ENCODE measurements at regions not wholly inside any gene's neighbourhood (a gene's known extent, or its start where the extent isn't known, plus 50 kb on each side); places are given as distances from the start of the nearest gene placed in this dataset.

GRCh38 chr20:60422848-60423247 is 464.6 kb downstream of the CDH26 start:
- no peak for DNase-seq (ENCODE audit: low spot score)

- no peak for DNase-seq (ENCODE audit: low spot score)
Observed at GRCh38 chr20:60424267-60424902, 466.2 kb downstream of the CDH26 start.

GRCh38 chr20:60427516-60427915 is 469.3 kb downstream of the CDH26 start:
- DNase-seq (ENCODE audit: low spot score): no peak

- no peak for DNase-seq (ENCODE audit: low spot score)
Observed at GRCh38 chr20:60428651-60429050, 470.4 kb downstream of the CDH26 start.

- DNase-seq (ENCODE audit: low spot score): no peak
Observed at GRCh38 chr20:60430516-60431001, 472.3 kb downstream of the CDH26 start.

GRCh38 chr20:60431349-60431748 is 473.1 kb downstream of the CDH26 start:
- DNase-seq (ENCODE audit: low spot score): no peak

GRCh38 chr20:60437418-60437817 is 479.2 kb downstream of the CDH26 start:
- DNase-seq (ENCODE audit: low spot score): no peak

- no peak for DNase-seq (ENCODE audit: low spot score)
Observed at GRCh38 chr20:60446267-60447111, 488.3 kb downstream of the CDH26 start.

GRCh38 chr20:60447703-60448102 is 489.5 kb downstream of the CDH26 start:
- DNase-seq (ENCODE audit: low spot score): no peak

- no peak for DNase-seq (ENCODE audit: low spot score)
Observed at GRCh38 chr20:60453388-60454246, 495.4 kb downstream of the CDH26 start.

- DNase-seq (ENCODE audit: low spot score): no peak
Observed at GRCh38 chr20:60454491-60454890, 496.3 kb downstream of the CDH26 start.

GRCh38 chr20:60455272-60455671 is 497.0 kb downstream of the CDH26 start:
- DNase-seq (ENCODE audit: low spot score): no peak

GRCh38 chr20:60459212-60459611 is 501.0 kb downstream of the CDH26 start:
- DNase-seq (ENCODE audit: low spot score): no peak

GRCh38 chr20:60461993-60462392 is 503.8 kb downstream of the CDH26 start:
- no peak for DNase-seq (ENCODE audit: low spot score)

- DNase-seq (ENCODE audit: low spot score): no peak
Observed at GRCh38 chr20:60463798-60464197, 505.6 kb downstream of the CDH26 start.

GRCh38 chr20:60465439-60465838 is 507.2 kb downstream of the CDH26 start:
- no peak for DNase-seq (ENCODE audit: low spot score)

GRCh38 chr20:60465993-60466686 is 507.9 kb downstream of the CDH26 start:
- DNase-seq (ENCODE audit: low spot score): no peak

- DNase-seq (ENCODE audit: low spot score): no peak
Observed at GRCh38 chr20:60466687-60467022, 508.4 kb downstream of the CDH26 start.

- DNase-seq (ENCODE audit: low spot score): no peak
Observed at GRCh38 chr20:60467078-60467477, 508.9 kb downstream of the CDH26 start.

- no peak for DNase-seq (ENCODE audit: low spot score)
Observed at GRCh38 chr20:60467771-60468170, 509.5 kb downstream of the CDH26 start.

GRCh38 chr20:60469829-60470228 is 511.6 kb downstream of the CDH26 start:
- no peak for DNase-seq (ENCODE audit: low spot score)

GRCh38 chr20:60470366-60470765 is 512.1 kb downstream of the CDH26 start:
- no peak for DNase-seq (ENCODE audit: low spot score)

All from SK-N-DZ (cell line).